ENCODE measurements at regions not wholly inside any gene's neighbourhood (a gene's known extent, or its start where the extent isn't known, plus 50 kb on each side); places are given as distances from the start of the nearest gene placed in this dataset.

DNA sequence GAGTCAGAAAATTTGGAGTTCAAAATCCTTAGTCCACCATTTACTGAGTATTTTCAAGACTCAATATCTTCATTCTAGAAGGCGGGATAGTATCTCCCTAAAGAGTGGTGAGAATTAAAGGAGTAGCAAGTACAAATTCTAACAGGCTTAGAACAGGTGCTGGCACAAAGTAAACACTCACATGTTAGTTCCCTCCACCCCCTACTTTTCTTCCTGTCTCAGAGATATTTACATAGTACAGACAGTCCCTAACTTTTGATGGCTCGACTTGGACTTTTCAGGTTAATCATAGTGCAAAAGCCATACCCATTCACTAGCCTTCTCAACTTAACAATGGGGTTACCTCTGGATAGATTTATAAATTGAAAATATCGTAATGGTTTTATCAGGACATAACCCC is 476.2 kb upstream of the RASGRP1 start:
- no peak for ATAC-seq
- TF ChIP-seq ESRRG (CRISPR knock-in tag; IDR thresholded peaks at IDR 0.05) = no peak
- no peak for TF ChIP-seq ARNTL (CRISPR knock-in tag; IDR thresholded peaks at IDR 0.05; ENCODE audit: borderline replicate concordance, low read depth)
- TF ChIP-seq TCF4 (CRISPR knock-in tag; IDR thresholded peaks at IDR 0.05; ENCODE audit: borderline replicate concordance) = no peak
- no peak for TF ChIP-seq ZC3H10 (CRISPR knock-in tag; IDR thresholded peaks at IDR 0.05)
- TF ChIP-seq, protein P1, sequence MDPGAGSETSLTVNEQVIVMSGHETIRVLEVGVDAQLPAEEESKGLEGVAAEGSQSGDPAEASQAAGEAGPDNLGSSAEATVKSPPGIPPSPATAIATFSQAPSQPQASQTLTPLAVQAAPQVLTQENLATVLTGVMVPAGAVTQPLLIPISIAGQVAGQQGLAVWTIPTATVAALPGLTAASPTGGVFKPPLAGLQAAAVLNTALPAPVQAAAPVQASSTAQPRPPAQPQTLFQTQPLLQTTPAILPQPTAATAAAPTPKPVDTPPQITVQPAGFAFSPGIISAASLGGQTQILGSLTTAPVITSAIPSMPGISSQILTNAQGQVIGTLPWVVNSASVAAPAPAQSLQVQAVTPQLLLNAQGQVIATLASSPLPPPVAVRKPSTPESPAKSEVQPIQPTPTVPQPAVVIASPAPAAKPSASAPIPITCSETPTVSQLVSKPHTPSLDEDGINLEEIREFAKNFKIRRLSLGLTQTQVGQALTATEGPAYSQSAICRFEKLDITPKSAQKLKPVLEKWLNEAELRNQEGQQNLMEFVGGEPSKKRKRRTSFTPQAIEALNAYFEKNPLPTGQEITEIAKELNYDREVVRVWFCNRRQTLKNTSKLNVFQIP (CRISPR knock-in tag; IDR thresholded peaks at IDR 0.05; ENCODE audit: borderline replicate concordance, low read depth) = no peak
- TF ChIP-seq RARB (CRISPR knock-in tag; IDR thresholded peaks at IDR 0.05) = no peak
- no peak for TF ChIP-seq ISL1 (CRISPR knock-in tag; IDR thresholded peaks at IDR 0.05)
- TF ChIP-seq TOX (CRISPR knock-in tag; IDR thresholded peaks at IDR 0.05; ENCODE audit: borderline replicate concordance) = no peak
- no peak for TF ChIP-seq ZNF70 (CRISPR knock-in tag; IDR thresholded peaks at IDR 0.05)
- TF ChIP-seq BACH2 (CRISPR knock-in tag; IDR thresholded peaks at IDR 0.05; ENCODE audit: borderline replicate concordance) = no peak
- TF ChIP-seq OSR1 (CRISPR knock-in tag; IDR thresholded peaks at IDR 0.05) = no peak
- TF ChIP-seq, protein P2, sequence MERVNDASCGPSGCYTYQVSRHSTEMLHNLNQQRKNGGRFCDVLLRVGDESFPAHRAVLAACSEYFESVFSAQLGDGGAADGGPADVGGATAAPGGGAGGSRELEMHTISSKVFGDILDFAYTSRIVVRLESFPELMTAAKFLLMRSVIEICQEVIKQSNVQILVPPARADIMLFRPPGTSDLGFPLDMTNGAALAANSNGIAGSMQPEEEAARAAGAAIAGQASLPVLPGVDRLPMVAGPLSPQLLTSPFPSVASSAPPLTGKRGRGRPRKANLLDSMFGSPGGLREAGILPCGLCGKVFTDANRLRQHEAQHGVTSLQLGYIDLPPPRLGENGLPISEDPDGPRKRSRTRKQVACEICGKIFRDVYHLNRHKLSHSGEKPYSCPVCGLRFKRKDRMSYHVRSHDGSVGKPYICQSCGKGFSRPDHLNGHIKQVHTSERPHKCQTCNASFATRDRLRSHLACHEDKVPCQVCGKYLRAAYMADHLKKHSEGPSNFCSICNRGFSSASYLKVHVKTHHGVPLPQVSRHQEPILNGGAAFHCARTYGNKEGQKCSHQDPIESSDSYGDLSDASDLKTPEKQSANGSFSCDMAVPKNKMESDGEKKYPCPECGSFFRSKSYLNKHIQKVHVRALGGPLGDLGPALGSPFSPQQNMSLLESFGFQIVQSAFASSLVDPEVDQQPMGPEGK (CRISPR knock-in tag; IDR thresholded peaks at IDR 0.05; ENCODE audit: borderline replicate concordance) = no peak
- TF ChIP-seq, protein P3, sequence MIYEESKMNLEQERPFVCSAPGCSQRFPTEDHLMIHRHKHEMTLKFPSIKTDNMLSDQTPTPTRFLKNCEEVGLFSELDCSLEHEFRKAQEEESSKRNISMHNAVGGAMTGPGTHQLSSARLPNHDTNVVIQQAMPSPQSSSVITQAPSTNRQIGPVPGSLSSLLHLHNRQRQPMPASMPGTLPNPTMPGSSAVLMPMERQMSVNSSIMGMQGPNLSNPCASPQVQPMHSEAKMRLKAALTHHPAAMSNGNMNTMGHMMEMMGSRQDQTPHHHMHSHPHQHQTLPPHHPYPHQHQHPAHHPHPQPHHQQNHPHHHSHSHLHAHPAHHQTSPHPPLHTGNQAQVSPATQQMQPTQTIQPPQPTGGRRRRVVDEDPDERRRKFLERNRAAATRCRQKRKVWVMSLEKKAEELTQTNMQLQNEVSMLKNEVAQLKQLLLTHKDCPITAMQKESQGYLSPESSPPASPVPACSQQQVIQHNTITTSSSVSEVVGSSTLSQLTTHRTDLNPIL (CRISPR knock-in tag; IDR thresholded peaks at IDR 0.05; ENCODE audit: low read depth) = no peak
- TF ChIP-seq, protein P4, sequence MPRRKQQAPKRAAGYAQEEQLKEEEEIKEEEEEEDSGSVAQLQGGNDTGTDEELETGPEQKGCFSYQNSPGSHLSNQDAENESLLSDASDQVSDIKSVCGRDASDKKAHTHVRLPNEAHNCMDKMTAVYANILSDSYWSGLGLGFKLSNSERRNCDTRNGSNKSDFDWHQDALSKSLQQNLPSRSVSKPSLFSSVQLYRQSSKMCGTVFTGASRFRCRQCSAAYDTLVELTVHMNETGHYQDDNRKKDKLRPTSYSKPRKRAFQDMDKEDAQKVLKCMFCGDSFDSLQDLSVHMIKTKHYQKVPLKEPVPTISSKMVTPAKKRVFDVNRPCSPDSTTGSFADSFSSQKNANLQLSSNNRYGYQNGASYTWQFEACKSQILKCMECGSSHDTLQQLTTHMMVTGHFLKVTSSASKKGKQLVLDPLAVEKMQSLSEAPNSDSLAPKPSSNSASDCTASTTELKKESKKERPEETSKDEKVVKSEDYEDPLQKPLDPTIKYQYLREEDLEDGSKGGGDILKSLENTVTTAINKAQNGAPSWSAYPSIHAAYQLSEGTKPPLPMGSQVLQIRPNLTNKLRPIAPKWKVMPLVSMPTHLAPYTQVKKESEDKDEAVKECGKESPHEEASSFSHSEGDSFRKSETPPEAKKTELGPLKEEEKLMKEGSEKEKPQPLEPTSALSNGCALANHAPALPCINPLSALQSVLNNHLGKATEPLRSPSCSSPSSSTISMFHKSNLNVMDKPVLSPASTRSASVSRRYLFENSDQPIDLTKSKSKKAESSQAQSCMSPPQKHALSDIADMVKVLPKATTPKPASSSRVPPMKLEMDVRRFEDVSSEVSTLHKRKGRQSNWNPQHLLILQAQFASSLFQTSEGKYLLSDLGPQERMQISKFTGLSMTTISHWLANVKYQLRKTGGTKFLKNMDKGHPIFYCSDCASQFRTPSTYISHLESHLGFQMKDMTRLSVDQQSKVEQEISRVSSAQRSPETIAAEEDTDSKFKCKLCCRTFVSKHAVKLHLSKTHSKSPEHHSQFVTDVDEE (CRISPR knock-in tag; IDR thresholded peaks at IDR 0.05) = no peak
- TF ChIP-seq GLIS3 (CRISPR knock-in tag; IDR thresholded peaks at IDR 0.05) = no peak
- TF ChIP-seq SNAI2 (CRISPR knock-in tag; IDR thresholded peaks at IDR 0.05) = no peak
- TF ChIP-seq ZFP30 (CRISPR knock-in tag; IDR thresholded peaks at IDR 0.05) = no peak
- TF ChIP-seq ZNF565 (CRISPR knock-in tag; conservative IDR thresholded peaks at IDR 0.05; ENCODE audit: low read depth) = no peak
- TF ChIP-seq, protein P5, sequence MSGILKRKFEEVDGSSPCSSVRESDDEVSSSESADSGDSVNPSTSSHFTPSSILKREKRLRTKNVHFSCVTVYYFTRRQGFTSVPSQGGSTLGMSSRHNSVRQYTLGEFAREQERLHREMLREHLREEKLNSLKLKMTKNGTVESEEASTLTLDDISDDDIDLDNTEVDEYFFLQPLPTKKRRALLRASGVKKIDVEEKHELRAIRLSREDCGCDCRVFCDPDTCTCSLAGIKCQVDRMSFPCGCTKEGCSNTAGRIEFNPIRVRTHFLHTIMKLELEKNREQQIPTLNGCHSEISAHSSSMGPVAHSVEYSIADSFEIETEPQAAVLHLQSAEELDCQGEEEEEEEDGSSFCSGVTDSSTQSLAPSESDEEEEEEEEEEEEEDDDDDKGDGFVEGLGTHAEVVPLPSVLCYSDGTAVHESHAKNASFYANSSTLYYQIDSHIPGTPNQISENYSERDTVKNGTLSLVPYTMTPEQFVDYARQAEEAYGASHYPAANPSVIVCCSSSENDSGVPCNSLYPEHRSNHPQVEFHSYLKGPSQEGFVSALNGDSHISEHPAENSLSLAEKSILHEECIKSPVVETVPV (CRISPR knock-in tag; IDR thresholded peaks at IDR 0.05) = no peak

DNA sequence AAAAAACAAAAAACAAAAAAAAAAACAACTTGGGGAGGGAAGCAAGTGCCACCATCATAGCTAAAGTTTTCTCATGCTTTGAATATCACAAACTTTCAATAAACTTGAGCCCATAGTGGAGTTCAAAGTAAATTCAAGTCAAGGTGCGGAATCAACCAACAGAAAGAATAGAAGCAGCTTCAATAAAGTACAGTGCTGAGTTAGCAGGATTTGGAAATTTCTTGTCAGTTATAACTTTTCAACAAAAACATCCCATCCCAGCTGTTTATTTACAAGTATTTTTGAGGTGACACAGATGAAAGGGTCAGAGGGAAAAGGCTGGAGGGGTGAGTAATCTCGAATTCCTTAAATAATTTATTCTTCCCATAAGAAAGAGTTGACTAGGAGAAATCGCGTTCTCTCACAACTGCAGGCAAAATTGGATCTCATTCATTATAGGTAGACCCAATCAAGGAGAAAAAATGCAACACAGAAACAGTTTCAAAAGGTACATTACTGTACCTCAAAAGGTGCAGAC is 477.4 kb upstream of the RASGRP1 start:
- no peak for TF ChIP-seq ZFP30 (CRISPR knock-in tag; IDR thresholded peaks at IDR 0.05)
- TF ChIP-seq, protein P4 (CRISPR knock-in tag; IDR thresholded peaks at IDR 0.05) = no peak
- no peak for TF ChIP-seq ZNF70 (CRISPR knock-in tag; IDR thresholded peaks at IDR 0.05)
- no peak for TF ChIP-seq RARB (CRISPR knock-in tag; IDR thresholded peaks at IDR 0.05)
- no peak for ATAC-seq
